Right forelimb (tissue), 1 donor: ENCODE measurements at regions not wholly inside any gene's neighbourhood (a gene's known extent, or its start where the extent isn't known, plus 50 kb on each side); places are given as distances from the start of the nearest gene placed in this dataset.

Experiments
- DNase-seq: peaks from one replicate; pipeline ENCODE4 v3.0.0-alpha.2; 2018

DNA sequence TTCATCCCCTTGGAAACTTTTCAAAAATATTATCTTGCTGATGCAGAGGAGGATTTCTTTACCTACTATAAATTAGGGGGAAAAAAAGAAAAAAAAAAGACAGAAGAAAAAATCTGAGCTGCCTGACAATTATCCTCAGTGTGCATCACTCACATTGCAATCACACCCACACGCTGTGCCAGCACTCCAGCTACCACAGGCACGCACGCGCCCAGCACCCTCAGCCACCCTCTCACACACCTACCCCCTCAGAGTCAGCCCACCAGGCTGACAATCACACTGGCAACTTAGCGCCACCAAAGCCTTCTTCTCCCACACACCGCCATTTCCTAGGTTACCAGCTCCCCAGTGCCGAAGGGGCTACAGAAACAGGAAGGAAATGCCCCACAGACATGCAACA, 236.1 kb downstream of the KCNA4 start:
- no peak for DNase-seq

DNA sequence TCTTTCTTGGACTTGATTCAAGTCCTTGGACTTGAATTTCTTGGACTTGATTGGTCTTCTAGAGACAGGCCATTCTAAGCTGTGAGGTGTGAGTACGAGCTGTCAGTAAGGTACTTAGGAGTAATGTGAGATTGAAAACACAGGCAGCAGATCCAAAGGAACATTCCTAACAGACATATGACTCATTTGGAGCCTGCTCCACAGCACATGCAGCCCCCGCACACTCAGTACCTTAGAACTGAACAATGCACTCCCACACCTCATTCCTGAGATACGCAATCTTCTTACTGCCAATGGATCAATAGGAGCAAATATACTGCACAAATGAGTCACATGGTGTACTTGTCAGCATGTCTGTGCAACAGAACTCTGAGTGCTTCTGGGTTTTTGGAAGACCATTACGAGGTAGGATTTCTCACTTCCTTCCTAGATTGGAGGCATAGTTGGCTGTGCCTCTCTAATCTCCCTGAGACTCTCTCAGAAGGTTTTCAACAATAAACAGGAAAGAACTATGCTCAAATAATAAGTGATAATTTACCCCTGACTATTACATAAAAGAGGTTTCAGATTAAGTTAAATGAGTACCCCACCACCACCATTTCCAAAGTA, 243.1 kb downstream of the KCNA4 start:
- DNase-seq = no peak

DNA sequence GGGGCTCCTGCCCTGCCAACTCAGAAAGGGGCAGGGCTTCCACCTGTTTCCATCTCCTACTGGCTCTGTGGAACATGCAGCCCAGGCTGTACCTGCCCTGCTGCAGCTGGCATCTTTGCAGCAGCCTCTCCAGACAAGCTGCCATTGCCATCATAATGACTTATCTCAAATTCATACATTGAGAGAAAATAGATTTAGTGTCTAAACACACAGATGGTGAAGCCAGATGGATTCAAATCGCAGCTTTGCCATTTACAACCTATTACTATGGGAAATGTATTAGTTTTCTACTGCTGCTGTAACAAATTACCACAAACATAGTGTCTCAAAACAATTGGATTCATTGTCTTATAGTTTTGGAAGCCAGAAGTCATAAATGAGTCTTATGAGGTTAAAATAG, 260.0 kb downstream of the KCNA4 start:
- no peak for DNase-seq

DNA sequence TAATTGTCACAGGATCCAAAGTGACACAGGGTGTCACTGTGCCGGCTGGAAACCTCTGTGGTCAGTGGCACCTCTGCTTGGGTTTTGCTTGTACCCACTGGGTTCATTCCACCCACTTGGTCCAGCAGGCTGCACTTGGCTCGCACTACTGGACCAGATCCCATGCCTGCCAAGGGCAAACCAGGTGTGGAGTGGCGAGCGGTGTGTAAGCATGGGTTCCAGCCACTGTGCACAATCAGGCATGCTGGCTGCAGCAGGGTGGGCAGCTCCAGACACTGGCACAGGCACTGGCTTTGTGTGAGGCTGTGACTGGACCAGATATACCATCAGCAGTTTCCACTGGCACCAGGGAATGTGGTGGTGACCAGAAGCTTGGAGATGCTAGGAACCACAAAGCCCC, 261.4 kb downstream of the KCNA4 start:
- DNase-seq = no peak

DNA sequence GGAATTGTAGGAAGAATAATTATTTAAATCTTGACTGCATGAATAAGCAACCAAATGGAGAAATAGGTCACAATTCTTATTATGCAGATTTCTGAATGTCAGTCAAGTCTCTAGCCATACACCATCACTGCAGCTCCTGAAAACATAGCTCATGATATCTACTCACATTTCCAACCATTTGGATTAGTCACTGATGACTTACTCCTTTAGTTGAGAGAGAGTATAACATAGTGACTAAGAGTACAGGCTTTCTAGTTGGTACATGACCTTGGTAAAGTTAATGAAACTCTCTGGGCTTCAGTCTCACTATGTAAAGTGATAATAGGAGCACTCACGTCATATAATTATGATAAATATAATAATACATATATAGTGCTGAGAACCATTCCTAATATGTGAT, 265.2 kb downstream of the KCNA4 start:
- no peak for DNase-seq

DNA sequence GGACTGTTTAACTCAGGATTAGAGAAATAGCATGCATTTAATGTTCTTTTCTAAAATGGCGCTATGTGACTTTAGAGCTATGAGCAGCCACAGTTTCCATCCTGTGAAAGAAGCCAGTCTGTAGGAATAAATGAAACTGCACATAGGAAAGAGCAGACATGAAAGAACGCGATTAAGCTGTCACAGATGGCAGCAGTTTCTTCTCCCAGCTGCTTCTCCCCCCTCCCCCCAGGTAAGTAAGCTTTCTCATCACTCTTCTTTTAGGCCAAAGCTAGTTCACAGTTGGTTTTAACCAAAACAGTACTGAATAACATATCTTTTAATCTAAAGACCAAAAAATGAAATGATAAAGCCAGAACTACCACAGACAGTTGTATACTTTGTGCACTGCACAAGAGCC, 266.4 kb downstream of the KCNA4 start:
- DNase-seq = no peak

DNA sequence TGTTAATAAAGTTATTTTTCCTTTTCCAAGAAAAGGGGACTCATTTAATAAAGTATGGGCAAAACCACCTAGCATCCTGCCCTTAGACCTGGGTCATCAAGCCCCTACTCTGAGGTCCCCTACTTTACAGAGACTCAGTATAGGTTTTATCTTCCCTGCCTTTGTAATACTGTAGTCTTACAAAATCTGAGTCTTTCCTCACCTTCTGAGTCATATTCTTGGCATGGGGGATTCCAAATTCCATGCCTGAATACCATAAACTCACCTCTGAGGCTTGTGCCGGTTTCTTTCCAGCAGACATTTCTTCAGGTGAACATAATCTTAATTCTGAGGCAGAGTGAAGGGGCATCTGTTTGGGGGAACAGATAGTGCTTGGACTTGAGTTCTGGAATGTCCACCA, 282.5 kb downstream of the KCNA4 start:
- no peak for DNase-seq

DNA sequence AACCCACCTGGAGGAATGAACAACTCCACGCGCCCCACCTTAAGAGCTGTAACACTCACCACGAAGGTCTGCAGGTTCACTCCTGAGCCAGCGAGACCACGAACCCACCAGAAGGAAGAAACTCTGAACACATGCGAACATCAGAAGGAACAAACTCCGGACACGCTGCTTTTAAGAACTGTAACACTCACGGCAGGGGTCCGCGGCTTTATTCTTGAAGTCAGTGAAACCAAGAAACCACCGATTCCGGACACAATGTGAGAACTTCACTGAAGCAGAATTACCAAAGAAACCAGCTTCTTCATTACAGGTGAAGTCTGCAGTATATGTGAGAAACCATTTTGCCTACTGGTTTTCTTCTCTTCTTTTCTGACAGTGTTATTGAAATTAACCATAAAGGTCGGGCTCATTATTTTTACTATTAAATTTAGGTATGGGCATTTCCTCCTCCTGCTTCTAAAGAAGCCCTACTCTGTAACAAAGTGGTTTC, 303.0 kb downstream of the KCNA4 start:
- DNase-seq = no peak

DNA sequence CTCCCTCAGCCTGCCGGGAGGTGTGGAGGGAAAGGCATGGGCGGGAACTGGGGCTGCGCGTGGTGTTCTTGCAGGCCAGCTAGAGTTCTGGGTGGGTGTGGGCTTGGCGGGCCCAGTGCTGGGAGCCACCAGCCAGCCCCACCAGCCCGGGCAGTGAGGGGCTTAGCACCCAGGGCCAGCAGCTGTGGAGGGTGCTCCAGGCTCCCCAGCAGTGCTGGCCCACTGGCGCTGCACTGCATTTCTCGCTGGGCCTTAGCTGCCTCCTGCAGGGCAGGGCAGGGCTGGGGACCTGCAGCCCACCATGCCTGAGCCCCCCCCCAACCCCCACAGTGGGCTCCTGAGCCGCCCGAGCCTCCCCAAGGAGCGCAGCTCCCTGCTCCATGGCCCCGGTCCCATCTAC, 304.2 kb downstream of the KCNA4 start:
- DNase-seq = no peak

DNA sequence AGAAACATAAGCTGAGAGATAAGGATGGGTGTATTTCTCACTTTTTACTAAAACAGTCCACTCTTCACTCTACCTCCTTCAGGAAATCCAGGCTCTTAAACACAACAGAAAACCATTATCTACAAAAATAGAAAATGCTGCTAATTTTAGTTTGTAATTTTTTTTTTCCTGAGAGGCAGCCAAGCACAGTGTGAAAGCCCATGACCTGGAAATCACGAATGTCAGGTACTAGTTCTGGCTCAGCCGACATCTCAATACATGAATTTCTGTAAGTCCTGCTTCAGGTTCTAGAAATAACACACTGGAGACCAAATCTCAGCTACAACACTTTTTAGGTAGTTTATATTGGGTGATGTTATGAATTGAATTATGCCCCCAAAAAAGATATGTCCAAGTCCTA, 308.9 kb downstream of the KCNA4 start:
- DNase-seq = no peak

DNA sequence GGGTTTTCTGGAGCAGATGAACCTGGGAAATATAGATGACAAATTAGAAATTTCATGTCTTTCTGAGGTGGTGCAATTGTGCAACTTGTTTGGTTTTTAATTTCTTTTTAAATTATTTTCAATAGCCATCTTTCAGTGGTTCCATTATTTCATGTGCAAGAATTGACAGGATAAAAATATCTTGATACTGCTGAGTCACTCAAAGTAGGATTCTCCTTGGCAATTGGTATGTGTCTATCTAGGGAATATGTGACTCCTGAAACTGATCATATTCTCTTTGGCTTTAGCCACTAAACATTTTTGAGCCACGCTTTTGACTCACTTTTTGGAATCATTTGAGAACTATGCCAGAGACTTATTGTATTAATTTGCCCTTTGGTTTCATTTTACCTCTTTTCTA, 331.5 kb downstream of the KCNA4 start:
- no peak for DNase-seq

DNA sequence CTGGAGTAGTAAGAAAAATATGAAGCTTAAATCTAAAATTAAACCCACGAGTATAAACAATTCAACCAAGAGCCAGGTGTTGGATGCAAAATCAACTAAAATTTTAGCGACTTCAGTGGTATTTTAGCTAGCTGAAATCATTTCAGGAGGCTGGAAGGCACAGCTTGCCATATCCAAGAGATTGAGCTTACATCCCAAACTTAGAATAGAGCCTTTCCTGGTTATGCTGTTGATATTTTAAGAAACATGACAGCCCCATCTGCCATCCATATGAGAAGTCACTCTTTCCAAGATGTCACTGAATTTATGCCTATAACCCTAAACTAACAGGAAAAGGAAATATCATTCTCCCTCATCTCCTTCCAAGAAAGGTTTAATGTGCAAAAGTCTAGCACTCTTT, 334.0 kb downstream of the KCNA4 start:
- no peak for DNase-seq

DNA sequence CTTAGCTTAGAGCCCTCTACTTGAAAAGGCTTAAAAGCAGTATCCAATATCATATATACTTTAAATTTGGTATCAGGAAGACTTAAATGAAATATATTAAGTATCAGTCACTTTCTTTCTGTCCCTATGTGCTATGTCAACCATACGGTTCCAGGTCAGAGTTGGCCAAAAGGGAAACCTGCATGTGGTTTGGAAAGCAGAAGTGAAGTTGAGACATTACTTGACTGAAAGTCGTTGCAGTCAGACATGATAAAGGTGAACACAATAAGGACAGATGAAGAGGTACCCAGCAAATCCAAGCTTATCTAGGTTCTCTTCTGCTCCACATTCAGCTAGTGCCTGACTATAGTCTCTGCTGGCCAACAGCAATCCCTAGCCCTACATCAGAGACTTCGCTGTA, 336.8 kb downstream of the KCNA4 start:
- no peak for DNase-seq

DNA sequence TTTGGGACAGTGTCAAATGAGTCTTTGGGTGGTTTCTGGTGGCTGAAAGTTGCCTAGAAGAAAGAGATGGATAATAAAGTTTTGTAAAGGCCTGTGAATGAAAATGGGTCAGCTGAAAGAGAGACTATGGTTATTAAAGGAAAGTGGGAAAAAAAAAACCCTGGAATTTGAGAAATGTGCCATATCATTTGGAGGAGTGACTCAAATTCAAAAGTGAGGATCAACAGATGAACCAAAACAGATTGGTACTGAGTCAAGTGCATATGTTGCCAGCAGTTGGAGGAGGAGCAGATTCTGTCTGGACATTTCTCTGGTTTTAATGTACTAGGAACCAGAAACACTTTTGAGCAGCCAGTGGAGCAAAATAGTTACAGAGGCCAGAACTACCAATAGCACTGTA, 339.8 kb downstream of the KCNA4 start:
- DNase-seq = no peak

DNA sequence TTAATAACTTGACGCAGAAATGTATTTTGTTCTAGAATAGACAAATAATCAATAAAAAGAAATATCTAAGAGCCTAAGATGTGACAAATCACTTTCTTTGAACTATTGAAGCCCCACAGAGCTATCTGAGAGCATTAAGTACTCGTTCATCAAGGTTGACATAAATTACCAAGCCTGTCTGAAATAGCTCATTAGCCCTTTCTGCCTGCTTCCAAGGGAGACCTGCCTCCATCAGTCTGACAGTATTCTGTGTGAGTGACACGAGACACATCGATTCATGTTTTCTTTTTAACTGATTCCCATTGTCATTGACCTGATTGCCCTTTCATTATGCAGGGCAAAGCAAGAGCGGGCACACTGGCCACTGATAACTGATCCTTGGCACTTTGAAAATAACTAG, 347.5 kb downstream of the KCNA4 start:
- DNase-seq = no peak

DNA sequence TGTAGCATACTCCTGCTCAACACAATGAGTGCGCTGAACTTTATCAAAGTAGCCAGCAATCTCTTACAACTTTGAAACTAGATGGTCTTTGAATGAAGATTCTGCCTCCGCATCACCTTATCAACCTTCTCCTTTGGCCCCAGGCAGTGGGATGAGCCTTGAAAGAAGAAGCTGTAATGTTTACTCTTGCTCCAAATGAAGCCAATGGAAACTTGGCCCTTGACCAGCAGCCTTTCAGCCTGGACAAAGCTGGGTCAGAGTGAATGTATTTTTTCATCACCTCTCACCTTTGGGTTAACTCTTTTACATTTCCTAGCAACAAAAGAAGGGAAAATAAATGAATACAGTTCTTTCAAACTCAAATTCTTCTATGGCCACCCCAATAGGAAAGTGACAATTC, 359.1 kb downstream of the KCNA4 start:
- no peak for DNase-seq

DNA sequence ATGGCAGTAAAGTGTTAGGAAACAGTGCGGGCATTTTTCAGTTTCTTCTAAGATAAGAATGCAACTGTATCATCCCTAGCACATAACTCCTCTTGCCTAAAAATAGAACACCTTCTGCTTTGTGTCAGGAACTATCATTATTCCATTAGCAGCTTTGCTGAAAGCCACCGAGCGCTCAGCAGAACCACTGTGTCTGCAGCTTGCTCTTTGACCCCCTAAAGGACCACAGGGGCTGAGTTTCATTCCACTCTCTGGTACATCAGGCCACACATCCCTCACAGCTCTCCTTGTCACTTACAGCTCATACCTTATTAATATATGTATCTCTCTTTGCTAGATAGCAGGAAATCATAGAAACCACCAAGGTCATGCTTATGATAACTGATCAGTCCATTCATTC, 360.2 kb downstream of the KCNA4 start:
- no peak for DNase-seq

DNA sequence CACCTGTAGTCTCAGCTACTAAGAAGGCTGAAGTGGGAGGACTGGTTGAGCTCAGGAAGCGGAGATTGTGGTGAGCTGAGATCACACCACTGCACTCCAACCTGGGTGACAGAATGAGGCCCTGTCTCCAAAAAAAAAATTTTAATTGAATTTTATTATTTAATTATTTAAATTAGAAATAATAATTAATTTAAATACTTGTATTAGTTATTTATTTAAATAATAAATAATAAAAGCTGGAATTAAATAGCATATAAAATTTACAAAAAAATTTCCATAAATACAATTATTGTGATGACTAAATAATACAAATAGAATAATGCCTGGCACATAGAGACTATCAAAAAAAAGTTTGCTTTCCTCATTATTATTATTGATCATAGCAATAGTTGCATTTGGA, 371.5 kb downstream of the KCNA4 start:
- DNase-seq = no peak

DNA sequence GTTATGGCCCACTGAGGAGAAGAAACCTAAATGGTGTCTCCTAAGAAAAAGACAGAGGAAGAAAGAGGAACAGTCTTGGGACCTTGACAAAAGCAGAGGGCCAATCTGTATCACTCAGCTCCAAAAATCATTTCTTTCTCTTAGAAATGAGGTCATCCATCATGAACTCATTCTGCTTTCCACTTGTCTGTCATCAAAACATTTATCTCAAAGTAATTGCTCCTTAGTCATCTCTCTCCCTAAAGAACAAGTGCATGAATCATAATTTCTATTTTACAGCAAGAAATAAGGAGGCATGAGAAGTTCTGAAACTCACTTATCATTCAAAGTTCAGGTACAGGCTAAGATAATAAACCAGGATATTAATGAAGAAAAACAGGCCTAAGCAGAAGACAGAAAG, 375.6 kb downstream of the KCNA4 start:
- no peak for DNase-seq

DNA sequence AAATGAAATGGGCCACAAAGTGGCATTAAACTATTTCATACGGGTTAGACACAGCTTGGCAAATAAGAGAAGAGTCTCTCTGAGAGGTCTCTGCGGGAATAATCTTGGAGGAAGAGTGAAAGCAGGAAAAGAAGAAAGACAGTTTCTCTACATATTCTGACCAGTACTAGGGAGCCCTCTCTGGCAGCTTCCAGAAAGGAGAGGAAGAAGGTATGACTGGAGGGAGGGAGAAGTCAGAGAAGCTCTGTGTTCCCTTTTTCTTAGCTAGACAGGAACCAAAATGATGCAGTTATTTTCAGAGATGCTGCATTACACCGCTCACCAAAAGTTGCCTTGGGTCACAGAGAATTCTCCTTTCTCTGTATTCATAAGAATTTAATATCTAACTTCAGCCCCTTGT, 382.1 kb downstream of the KCNA4 start:
- no peak for DNase-seq

DNA sequence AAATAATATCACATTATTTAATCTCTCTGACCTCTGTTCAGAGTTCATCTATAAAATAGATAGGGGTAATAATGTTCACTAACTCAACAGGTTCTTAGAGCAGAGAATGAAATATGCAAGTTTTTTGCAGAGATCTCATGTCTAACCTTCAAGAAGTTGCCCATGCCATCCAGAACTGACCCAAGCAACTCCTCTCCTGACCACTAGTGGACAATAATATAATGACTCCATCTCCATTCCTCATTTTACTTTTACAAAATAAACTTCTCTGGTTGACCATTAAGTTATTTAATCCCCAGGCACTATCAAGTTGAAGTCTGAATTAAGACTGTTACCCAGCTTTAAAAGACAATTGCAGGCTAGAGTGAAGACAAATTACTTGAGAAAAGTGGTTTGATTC, 382.6 kb downstream of the KCNA4 start:
- DNase-seq = no peak

DNA sequence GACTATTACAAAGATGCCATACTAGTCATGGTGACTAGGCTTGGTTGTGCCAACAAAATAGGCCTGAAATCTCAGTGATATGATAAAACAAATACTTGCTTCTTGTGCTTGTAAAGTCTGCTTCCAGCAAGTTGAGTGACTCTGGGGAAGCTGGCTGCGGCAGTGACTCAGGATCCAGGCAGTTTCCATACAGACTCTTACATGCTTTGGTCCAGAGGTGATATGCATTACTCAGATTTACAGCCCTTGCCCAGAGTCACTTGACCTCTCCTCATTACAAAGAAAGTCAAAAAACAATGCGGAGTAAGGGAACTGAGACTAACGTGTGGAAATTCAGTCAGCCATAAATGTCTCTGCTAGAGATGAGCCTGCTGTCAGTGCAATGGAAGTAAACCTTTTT, 387.5 kb downstream of the KCNA4 start:
- no peak for DNase-seq

DNA sequence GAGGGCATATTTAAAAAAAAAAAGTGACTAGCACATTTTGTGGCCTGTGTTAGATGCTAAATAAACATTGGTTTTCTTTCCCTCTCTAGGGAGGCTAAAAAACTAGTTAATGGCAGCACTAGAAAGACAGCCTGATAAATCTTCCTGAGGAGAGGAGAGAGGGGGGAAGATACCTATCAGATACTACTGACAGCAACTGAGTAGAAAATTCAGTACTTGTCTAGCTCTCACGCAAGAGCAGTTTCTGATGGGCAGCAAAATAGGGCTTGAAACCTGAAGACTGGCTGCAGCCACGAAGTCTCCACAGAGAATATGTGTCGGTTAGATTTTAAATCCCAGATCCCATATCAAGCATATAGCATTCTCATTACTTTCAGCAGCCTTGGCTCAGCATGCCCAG, 388.2 kb downstream of the KCNA4 start:
- DNase-seq = no peak

DNA sequence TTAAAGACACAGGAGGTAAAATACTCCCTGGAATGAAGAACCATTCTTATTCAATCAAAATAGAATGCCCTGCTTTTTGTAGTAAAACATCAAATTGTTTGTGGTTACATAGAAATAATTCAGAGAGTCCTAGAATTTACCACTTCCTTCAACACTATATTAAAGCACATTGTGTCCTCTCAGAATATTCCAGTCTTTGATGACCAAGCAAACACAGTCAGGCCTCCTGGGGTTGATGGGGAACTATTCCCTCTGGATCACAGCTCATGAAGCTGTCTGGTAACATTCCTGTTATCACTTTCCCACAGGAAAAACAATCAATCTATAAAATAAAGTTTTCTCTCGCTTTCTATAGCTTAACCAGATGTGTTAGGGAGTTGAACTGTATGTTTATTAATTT, 389.3 kb downstream of the KCNA4 start:
- DNase-seq = no peak

DNA sequence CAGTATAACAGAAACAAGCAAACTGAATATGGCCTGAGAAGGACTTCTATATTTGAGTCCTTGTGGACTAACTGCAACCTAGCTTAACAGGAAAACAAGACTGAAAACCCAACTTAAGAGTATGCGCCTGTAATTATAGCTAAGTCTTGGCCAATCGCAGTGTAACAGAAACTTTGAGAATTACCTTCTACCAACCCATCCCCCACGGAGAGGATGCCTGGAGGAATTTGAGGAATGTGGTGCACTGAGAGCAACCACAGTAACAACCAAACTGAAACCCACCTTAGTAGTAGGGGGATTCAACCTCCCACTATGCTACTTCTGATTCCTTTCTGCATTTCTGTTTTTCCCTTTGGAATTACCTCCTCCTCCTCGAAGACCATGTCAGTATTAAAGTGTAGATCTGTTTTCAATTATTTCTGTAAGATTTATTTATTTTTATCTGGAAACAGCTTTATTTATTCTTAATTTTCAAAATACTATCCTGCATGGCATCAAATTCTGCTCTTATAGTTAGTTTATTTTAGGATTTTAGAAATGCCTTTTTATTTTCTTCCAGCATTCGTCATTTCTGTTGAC, 393.6 kb downstream of the KCNA4 start:
- DNase-seq = no peak
